HG03025 (cell line): ENCODE measurements at regions not wholly inside any gene's neighbourhood (a gene's known extent, or its start where the extent isn't known, plus 50 kb on each side); places are given as distances from the start of the nearest gene placed in this dataset.
"Not testable (repeated sequence)": the region's sequence is repeated elsewhere in the genome, so short reads cannot be mapped to it uniquely, and the experiment has no call there.

Experiments used
- ATAC-seq: cut with Tn5 transposase; IDR thresholded peaks from one replicate; pipeline ENCODE4 v1.9.1; 2021; ENCODE audit warnings: mild to moderate bottlenecking, moderate library complexity; ENCODE audit not compliant: unreplicated experiment, low FRiP score

- ATAC-seq = no peak
Observed at GRCh38 chr12:72146495-72146894, 125.7 kb upstream of the TRHDE start.

DNA sequence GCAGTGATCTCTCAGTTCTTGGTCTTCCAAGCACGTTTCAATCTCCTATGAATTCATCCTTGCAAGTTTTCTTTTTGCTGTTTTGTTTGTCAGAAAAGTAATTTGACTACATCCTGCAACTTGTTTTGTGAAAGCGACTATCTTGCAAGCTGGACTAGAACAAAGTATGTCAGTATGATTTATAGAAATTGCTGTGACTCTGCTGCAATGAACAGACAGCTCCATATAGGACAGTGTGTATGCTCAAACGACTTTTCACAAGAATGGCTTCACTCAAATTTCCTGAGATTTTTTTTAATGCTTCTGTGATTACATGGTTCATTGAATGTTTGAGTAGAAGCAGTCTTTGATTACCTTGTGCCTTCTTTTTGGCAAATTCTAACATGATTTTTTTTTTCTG is 123.5 kb upstream of the TRHDE start:
- no peak for ATAC-seq

DNA sequence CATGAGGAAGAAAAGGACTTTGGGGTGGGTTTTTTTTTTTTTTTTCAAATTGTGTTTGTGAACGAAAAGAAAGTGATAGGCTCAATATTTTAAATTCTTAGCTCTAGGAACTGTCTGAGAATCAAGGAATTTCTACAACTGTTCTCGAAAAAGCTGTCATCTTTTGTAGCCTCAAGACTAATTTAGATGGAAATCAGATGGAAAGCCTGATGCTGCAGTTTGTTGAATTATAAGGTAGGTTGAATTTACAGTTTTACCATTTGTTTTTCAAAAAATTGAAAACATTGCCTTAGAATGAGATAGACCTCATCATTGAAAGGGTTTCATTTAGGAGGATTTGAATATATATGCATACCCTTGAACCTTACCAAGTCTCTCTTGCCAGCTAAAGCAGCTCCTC is 109.3 kb upstream of the TRHDE start:
- no peak for ATAC-seq

GRCh38 chr12:72168851-72169250 is 103.3 kb upstream of the TRHDE start:
- no peak for ATAC-seq

DNA sequence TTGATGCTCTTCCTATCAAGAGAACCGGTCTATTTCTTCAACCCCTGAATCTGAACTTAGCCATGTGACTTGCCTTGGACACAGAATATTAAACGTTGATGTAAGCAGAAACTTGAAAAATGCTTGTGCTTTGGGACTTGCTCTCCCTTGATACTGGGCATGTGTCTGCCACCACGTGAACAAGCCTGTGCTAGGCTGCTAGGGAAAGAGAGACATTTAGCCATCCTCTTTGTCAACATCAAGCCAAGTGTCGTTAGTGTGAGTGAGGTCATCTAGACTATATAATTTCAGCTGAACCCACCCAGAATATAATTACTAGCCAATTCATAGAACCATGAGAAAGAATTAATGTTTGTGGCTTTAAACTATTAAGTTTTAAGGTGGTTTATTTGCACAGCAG is 98.2 kb upstream of the TRHDE start:
- ATAC-seq = no peak

GRCh38 chr12:72178244-72178643 is 93.9 kb upstream of the TRHDE start:
- ATAC-seq = no peak

DNA sequence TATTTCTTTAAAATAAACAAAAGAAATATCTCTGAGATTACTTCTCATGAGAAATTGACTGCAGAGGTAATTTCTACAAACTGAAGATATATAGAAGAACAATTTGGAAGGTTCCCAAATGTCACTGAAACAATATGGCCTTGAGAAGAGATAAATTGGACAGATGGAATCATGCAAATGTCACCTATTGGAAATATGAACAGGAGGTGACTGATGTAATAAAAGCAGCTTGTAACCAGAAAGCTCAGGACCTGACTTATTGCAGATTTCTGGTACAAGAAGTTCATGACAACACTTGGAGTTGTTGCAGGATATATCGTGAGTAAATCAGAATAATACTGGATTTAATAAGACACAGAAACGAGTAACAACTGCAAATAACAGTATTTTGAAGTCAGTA is 93.3 kb upstream of the TRHDE start:
- no peak for ATAC-seq

DNA sequence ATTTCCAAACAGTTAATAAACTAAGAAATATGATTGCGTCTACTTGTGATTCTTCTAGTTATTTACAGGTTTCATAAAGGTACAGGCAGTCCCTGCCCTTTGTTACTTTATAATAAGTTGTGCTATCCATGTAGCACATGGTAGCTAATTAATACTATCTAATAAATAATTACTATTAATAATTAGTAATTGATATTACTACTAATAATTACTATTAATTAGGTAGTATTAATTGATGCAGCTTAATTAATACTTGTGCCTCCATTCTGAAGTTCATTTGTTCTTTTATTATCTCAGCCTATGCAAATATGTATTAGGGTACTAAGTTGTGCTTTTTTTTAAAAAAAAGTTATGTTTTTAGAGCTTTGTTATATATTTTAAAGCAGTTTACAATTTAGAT is 92.3 kb upstream of the TRHDE start:
- ATAC-seq = no peak

GRCh38 chr12:72184971-72185533 is 87.1 kb upstream of the TRHDE start:
- ATAC-seq = not testable (repeated sequence)

DNA sequence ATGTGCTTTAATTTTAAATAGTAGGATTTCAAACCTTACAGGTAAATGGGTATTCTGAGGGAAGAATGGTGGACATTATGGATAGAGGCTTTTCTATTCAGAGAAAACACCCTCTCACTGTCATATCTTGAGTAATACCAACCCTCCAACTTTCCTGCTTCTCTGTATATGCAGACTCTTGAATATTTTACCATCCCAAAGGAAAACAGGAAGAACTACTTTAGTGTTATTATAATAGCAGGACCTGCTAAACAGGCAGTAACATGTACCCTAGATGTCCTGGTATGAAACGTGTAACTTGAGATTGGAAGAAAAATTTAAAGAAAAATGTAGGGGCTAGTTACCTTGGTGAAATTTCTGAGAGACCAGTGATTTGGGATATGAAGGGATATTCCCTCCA is 82.9 kb upstream of the TRHDE start:
- ATAC-seq = no peak

DNA sequence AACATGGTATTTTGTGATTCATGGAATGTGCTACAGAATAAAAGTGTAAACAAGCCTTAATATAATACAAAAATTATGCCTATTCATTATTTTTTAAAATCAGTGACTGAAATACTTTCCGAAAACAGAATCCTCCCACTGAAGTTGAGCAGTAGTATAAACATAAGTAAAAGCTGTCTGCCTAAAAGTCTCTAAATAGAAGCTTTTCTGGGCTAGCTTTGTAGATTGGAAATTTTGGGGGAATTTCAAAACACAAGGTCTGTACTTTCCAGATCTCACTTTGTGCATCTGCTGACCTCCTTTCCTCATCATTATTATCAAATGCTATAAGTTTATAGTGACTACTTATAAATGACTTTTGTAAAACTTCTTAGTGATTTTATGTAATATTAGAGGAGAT is 80.4 kb upstream of the TRHDE start:
- ATAC-seq = no peak

DNA sequence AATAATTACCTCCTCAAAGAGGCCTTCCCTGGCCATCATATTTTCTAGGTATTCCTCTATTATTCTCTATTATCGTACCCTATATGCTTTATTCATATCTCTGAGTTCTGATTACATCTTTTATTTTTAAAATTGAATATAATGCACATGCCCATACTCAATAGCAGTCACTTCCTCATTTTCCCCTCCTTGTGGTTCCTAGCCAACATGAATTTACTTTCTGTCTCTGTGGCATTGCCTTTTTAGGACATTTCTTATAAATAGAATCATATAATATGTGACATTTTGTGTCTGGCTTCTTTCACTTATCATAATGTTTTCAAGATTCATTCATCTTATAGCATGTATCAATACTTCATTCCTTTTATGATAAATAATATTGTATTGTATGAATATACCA is 74.4 kb upstream of the TRHDE start:
- ATAC-seq = no peak

DNA sequence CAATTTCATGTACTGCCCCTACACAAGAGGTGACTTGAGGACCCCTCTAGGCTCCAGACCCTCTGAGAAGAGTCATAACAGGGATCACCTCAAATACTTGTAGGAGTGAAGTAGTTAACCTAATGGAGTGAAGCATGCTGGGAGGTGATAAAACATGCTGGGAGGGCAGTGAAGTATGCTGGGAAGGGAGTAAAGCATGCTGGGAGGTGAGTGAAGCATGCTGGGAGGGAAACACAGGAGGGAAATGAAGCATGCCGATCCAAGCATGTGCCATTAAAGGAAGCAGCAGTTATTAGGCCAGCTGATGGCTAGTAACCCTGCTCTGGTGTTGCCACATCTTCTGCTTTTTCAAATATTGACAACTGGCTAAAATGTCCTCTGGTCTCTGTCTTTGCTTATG is 70.7 kb upstream of the TRHDE start:
- no peak for ATAC-seq

DNA sequence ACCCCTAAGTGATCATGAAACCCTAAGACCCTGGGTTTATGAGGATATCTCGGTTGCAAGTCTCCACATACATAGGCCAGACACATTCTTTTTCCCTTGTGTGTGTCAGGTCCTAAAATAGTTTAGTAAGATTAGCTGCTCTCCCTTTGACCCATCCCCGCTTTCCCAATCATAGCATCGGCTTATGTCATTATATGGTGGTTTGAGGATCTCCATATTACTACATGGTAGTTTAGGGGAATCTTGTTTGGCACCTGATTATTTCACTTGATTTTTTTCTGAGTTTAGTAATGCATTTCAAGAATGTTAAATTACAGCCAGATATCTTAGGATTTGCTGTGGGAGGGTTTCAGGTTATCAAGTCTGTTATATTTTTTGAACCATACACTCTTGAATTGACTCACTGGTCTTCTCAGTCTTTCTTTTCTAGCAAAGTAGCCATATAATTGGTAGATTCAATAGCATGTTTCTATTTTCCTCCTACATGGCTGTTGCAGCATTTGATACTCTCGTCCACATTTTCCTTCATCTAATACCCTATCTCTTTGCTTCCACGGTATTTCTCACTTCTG is 68.3 kb upstream of the TRHDE start:
- ATAC-seq = peak; percentile 53

GRCh38 chr12:72207079-72207478 is 65.1 kb upstream of the TRHDE start:
- ATAC-seq = no peak

DNA sequence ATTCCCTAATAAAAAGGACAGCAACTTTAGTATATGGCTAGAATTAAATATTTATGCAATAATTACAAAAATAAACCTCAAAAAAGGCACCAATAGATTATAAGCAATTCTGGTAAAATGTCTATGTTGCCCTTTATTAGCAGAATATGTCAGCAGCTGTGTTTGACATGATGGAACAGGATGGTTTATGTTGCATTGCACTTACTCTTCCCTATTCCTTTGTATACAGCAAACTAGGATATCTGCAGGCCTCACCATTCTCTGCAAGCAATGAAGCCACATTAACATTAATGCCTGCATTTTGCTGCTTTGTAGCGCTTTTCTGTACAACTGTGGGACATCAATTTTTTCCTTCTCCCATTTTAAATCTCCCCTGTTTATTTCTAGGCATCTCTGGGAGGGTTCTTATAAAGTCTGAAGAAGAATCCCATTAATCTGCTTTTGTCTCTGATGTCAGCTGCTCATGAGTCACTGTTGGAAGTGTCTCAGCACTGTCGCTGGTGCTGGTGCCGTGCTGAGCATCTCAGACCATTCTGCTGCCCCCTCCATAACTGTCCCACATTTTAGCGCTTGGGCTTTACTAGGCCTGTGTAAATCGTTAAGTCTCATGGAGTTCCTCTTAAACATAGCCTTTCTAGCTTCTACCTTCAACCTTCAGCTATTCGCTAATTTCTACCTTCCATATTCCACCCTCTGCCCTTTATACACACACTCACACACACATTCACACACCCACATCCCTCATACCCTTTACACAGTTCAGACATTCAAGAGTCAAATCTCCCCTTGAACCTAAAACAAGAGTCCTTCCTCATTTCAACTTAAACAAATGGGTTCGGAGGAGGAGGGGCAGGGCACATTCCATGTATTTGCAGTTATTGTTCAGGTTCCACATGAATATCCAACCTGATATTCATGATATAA is 64.4 kb upstream of the TRHDE start:
- ATAC-seq = no peak

DNA sequence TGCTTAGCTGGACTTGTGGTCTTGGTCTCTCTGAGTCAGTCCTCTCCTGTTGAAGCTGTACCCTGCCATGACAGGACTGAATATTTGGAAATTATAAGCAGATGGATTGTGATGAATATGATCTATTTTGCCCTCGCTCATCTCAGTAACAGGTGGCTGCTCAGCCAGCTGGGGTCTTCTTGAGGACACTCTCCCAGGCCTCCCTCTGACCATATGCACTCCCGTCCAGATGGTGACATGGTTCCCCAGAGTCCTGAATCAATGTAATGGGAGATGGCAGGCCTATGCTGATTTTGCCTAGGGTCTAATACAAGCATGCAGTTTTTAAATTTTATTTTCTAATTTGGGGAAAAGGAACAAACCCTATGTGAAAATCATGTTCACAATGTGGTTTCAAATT is 63.1 kb upstream of the TRHDE start:
- ATAC-seq = no peak

GRCh38 chr12:72214163-72214562 is 58.0 kb upstream of the TRHDE start:
- no peak for ATAC-seq

GRCh38 chr12:72215287-72215686 is 56.9 kb upstream of the TRHDE start:
- ATAC-seq = not testable (repeated sequence)

DNA sequence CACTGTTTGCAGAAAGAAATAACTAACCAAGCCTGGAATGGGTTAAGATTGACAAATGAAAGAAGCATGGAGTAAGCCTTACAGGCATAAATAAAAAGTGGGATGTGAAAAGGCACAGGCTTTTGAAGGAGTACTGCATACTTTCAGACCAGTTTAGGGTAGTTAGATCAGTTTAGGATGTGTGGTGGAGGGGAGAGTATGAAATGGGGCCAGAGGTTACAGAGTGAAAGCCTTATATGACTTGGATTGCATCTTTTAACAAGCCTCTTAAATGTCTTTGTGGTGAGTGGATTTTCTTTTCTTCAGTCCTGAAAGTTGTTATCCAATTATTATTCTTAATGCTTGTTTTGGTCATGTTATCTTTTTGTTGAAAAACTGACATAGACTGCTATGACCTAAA is 52.2 kb upstream of the TRHDE start:
- no peak for ATAC-seq
